K562 (cell line): ENCODE measurements at regions not wholly inside any gene's neighbourhood (a gene's known extent, or its start where the extent isn't known, plus 50 kb on each side); places are given as distances from the start of the nearest gene placed in this dataset.

Experiments
- ATAC-seq: fragments of 200-7000 bp; cut with Tn5 transposase; 3 replicates; pipeline ENCODE4 v1.9.1; 2020; ENCODE audit warnings: moderate library complexity
- BruUV-seq: library from RNA; stranded (reverse); fragments of 400-500 nt; replicated peaks from 2 replicates; lab custom pipeline; 2021; lab: Mats Ljungman, UMichigan
- CTCF ChIA-PET: fragments of 300-600 bp; formaldehyde crosslinking; extraction: SDS; loops from one replicate; lab custom pipeline; 2021; ENCODE audit warnings: low intra/inter-chr PET ratio; lab: Yijun Ruan, JAX
- POLR2A ChIA-PET: fragments of 300-600, 350-650 bp; sonication (Branson Sonifier 250); formaldehyde crosslinking; extraction: SDS; loops from one replicate; lab custom pipeline; 2021; ENCODE audit warnings: antibody characterized with exemption, inconsistent platforms; lab: Yijun Ruan, JAX
- DNase-seq, 4 experiments: peaks; one replicate each; pipeline versions ENCODE4 v3.0.0 to v3.0.0-alpha.2; 2011 to 2018; ENCODE audit warnings: low spot score in 3 of 4, mixed read lengths in 3 of 4; ENCODE audit errors: extremely low read depth in 1 of 4
- FAIRE-seq: peaks from 2 replicates; lab custom pipeline; 2011; peaks lifted over from hg19 to GRCh38; lab: Jason Lieb, UNC
- H2AFZ ChIP-seq: 2 replicates; pipeline ENCODE4 v1.6.0; 2011; ENCODE audit warnings: low read depth, low read length, control low read depth, inconsistent platforms
- H3K27ac ChIP-seq: fragments of 200-600 bp; 3 replicates; pipeline ENCODE4 v1.8.0; 2011; ENCODE audit warnings: low read depth, mild to moderate bottlenecking, control low read depth, inconsistent platforms, low read length, moderate library complexity, mixed read lengths; ENCODE audit errors: extremely low read depth
- H3K27me3 ChIP-seq, 2 experiments: fragments of 300-600 bp in 1 of 2; 2 replicates in 1 of 2; 3 replicates in 1 of 2; pipeline versions ENCODE4 v1.6.0 to v1.8.0; 2011; ENCODE audit warnings: inconsistent platforms in 2 of 2, low read length in 2 of 2, mild to moderate bottlenecking in 1 of 2, mixed read lengths in 1 of 2, moderate library complexity in 1 of 2; ENCODE audit not compliant: control insufficient read depth in 2 of 2, insufficient read depth in 2 of 2
- H3K36me3 ChIP-seq: fragments of 300-600 bp; 3 replicates; pipeline ENCODE4 v1.8.0; 2011; ENCODE audit warnings: mild to moderate bottlenecking, low read length, inconsistent platforms; ENCODE audit not compliant: control insufficient read depth, insufficient read depth
- H3K4me1 ChIP-seq, 2 experiments: fragments of 200-600 bp in 1 of 2; replicated peaks in 1 of 2; 2 replicates in 1 of 2; 3 replicates in 1 of 2; pipeline versions ENCODE4 v1.5.1 to v1.8.0; 2011; ENCODE audit warnings: inconsistent platforms in 2 of 2, low read length in 2 of 2, mild to moderate bottlenecking in 1 of 2, mixed read lengths in 1 of 2, moderate library complexity in 1 of 2; ENCODE audit not compliant: control insufficient read depth in 2 of 2, insufficient read depth in 2 of 2
- H3K4me2 ChIP-seq: 2 replicates; pipeline ENCODE4 v1.6.1; 2011; ENCODE audit warnings: low read length, control low read depth, inconsistent platforms, mixed read lengths; ENCODE audit not compliant: insufficient read depth
- H3K4me3 ChIP-seq: fragments of 200-600 bp; sonication (generic), shearing (Covaris generic); 2 replicates; pipeline ENCODE4 v1.5.1; 2016; ENCODE audit warnings: control low read depth, inconsistent platforms
- H3K79me2 ChIP-seq: fragments of 200-600 bp; 3 replicates; pipeline ENCODE4 v1.8.0; 2011; ENCODE audit warnings: low read length, inconsistent platforms; ENCODE audit not compliant: control insufficient read depth, insufficient read depth
- H3K9ac ChIP-seq, 2 experiments: 2 replicates each; pipeline versions ENCODE4 v1.6.0 to v1.6.1; 2011; ENCODE audit warnings: low read depth in 2 of 2, low read length in 2 of 2, control low read depth in 1 of 2, inconsistent platforms in 1 of 2, mild to moderate bottlenecking in 1 of 2, mixed read lengths in 1 of 2; ENCODE audit not compliant: insufficient read depth in 1 of 2
- H3K9me1 ChIP-seq: one replicate; pipeline ENCODE4 v1.6.0; 2011; ENCODE audit warnings: inconsistent platforms, mild to moderate bottlenecking, low read length, moderate library complexity; ENCODE audit not compliant: control insufficient read depth, insufficient read depth
- H3K9me3 ChIP-seq: replicated peaks from 2 replicates; pipeline ENCODE4 v1.5.1; 2011; ENCODE audit warnings: low read depth, low read length, inconsistent platforms; ENCODE audit not compliant: control insufficient read depth, insufficient read depth
- H4K20me1 ChIP-seq: replicated peaks from 2 replicates; pipeline ENCODE4 v1.6.1; 2011; ENCODE audit warnings: low read length, inconsistent platforms, mixed read lengths; ENCODE audit not compliant: control insufficient read depth, insufficient read depth
- BCL6 ChIP-seq: fragments of 250-450 bp; sonication (Bioruptor Pico); IDR thresholded peaks from 2 replicates; pipeline ENCODE4 v1.4.0; 2020
- BRD4 ChIP-seq: fragments of 200-600 bp; sonication (generic); IDR thresholded peaks from 2 replicates; pipeline ENCODE4 v1.6.1; 2017; ENCODE audit warnings: inconsistent platforms
- CBX5 ChIP-seq: IDR thresholded peaks from 2 replicates; pipeline ENCODE4 v1.6.1; 2014; ENCODE audit warnings: low read depth, borderline replicate concordance
- ELF4 ChIP-seq: fragments of 450-650 bp; formaldehyde crosslinking; IDR thresholded peaks from 2 replicates; pipeline ENCODE4 v1.4.0; 2022; ENCODE audit warnings: missing genetic modification characterization
- ESRRB ChIP-seq: fragments of 250-450 bp; sonication (Bioruptor Pico); IDR thresholded peaks from 2 replicates; pipeline ENCODE4 v1.5.0; 2020; ENCODE audit warnings: mild to moderate bottlenecking, moderate library complexity, borderline replicate concordance
- HNRNPH1 ChIP-seq: fragments of 200-400 bp; formaldehyde crosslinking; optimal IDR thresholded peaks from 2 replicates; pipeline ENCODE3; 2017; ENCODE audit warnings: low read depth, mild to moderate bottlenecking, low read length, moderate library complexity
- JUND ChIP-seq, 2 experiments: IDR thresholded peaks; 2 replicates in 1 of 2; 3 replicates in 1 of 2; pipeline ENCODE4 v1.6.1; 2011; ENCODE audit warnings: borderline replicate concordance in 2 of 2, low read depth in 2 of 2, low read length in 2 of 2, improper control_type of control experiment in 1 of 2, missing biosample characterization in 1 of 2, missing genetic modification characterization in 1 of 2, missing genetic modification reagents in 1 of 2
- MED1 ChIP-seq: sonication (generic); formaldehyde crosslinking; IDR thresholded peaks from 2 replicates; pipeline ENCODE4 v1.8.1; 2023; ENCODE audit warnings: missing genetic modification reagents, borderline replicate concordance
- PHTF2 ChIP-seq: fragments of 250-450 bp; sonication (Bioruptor Pico); IDR thresholded peaks from 2 replicates; pipeline ENCODE4 v1.5.0; 2021; ENCODE audit warnings: mild to moderate bottlenecking
- RFX7 ChIP-seq: fragments of 250-450 bp; sonication (Bioruptor Pico); IDR thresholded peaks from 2 replicates; pipeline ENCODE4 v1.5.1; 2021; ENCODE audit warnings: mild to moderate bottlenecking
- SMARCA4 ChIP-seq: fragments of 450-650 bp; IDR thresholded peaks from 2 replicates; pipeline ENCODE4 v1.6.1; 2016
- TCF7L2 ChIP-seq: fragments of 150-350 bp; IDR thresholded peaks from 2 replicates; pipeline ENCODE4 v1.6.1; 2016; ENCODE audit warnings: low read depth, mild to moderate bottlenecking, low read length, moderate library complexity
- ZBTB8A ChIP-seq: fragments of 450-650 bp; IDR thresholded peaks from 2 replicates; pipeline ENCODE4 v1.6.1; 2018; ENCODE audit warnings: mild to moderate bottlenecking, moderate library complexity; ENCODE audit not compliant: partially characterized antibody
- ZKSCAN1 ChIP-seq: fragments of 150-350 bp; IDR thresholded peaks from 2 replicates; pipeline ENCODE4 v1.6.1; 2016; ENCODE audit warnings: low read depth, low read length
- ZNF12 ChIP-seq: sonication (generic); formaldehyde crosslinking; IDR thresholded peaks from 2 replicates; pipeline ENCODE4 v1.4.0; 2020; ENCODE audit warnings: mild to moderate bottlenecking, missing genetic modification reagents
- ZNF507 ChIP-seq: conservative IDR thresholded peaks from 2 replicates; pipeline ENCODE4 v1.6.1; 2017; ENCODE audit warnings: missing genetic modification characterization, missing compliant biosample characterization
- ZNF644 ChIP-seq: fragments of 200-800 bp; sonication (Bioruptor generic); IDR thresholded peaks from 2 replicates; pipeline ENCODE4 v1.6.1; 2016; ENCODE audit warnings: low read depth, missing genetic modification characterization, missing compliant biosample characterization
- WGBS: fragments of 100-300 bp; shearing (Covaris generic); methylation state at CpG from one replicate; pipeline ENCODE4 v1.1.6; 2016; ENCODE audit warnings: low coverage, mixed read lengths; ENCODE audit not compliant: insufficient coverage; ENCODE audit errors: missing lambda C conversion rate; 5-methylcytosine and 5-hydroxymethylcytosine counted together
- in situ Hi-C: fragments of 300-500 bp; cut with MboI; formaldehyde crosslinking; loops from 4 replicates; pipeline ENCODE4 v1.15.0; 2018; ENCODE audit warnings: inconsistent platforms, mixed read lengths
- intact Hi-C: fragments of 100-400 bp; cut with micrococcal nuclease; formaldehyde crosslinking; loops from 2 replicates; pipeline ENCODE4 v1.14.2; 2022
- TF ChIP-seq, protein P1 (sequence below): fragments of 450-650 bp; IDR thresholded peaks from 2 replicates; pipeline ENCODE4 v1.6.1; 2017; ENCODE audit warnings: antibody characterized with exemption
- TF ChIP-seq, protein P2 (sequence below): fragments of 250-450 bp; sonication (Bioruptor Pico); IDR thresholded peaks from 2 replicates; pipeline ENCODE4 v1.8.0; 2021; ENCODE audit warnings: mild to moderate bottlenecking, moderate library complexity
- TF ChIP-seq, protein P3 (sequence below): fragments of 450-650 bp; formaldehyde crosslinking; IDR thresholded peaks from 2 replicates; pipeline ENCODE4 v1.4.0; 2022; ENCODE audit warnings: missing genetic modification characterization

DNA sequence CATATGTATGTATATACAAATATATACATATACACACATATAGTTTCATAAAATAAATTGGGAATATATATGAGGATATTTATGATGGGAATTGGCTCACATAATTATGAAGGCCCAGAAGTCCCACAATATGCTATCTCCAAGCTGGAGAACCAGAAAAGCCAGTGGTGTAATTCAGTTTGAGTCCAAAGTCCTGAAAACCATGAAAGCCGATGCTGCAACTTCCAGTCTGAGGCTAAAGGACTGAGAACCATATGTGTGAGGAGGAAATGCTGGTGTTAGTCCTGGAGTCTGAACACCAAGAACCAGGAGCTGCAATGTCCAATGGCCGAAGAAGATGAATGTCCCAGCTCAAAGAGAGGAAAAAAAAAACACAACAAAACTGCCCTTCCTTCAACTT, 65.5 kb upstream of the PRKD1 start (continued):
- TF ChIP-seq PHTF2 (CRISPR knock-in tag) (no peak), ZKSCAN1 (no peak), ZBTB8A (no peak), BRD4 (no peak), SMARCA4 (no peak), MED1 (no peak), TCF7L2 (no peak)
- TF ChIP-seq, protein P1, sequence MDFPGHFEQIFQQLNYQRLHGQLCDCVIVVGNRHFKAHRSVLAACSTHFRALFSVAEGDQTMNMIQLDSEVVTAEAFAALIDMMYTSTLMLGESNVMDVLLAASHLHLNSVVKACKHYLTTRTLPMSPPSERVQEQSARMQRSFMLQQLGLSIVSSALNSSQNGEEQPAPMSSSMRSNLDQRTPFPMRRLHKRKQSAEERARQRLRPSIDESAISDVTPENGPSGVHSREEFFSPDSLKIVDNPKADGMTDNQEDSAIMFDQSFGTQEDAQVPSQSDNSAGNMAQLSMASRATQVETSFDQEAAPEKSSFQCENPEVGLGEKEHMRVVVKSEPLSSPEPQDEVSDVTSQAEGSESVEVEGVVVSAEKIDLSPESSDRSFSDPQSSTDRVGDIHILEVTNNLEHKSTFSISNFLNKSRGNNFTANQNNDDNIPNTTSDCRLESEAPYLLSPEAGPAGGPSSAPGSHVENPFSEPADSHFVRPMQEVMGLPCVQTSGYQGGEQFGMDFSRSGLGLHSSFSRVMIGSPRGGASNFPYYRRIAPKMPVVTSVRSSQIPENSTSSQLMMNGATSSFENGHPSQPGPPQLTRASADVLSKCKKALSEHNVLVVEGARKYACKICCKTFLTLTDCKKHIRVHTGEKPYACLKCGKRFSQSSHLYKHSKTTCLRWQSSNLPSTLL, result no peak
- TF ChIP-seq, all 486 proteins: peak for 0

DNA sequence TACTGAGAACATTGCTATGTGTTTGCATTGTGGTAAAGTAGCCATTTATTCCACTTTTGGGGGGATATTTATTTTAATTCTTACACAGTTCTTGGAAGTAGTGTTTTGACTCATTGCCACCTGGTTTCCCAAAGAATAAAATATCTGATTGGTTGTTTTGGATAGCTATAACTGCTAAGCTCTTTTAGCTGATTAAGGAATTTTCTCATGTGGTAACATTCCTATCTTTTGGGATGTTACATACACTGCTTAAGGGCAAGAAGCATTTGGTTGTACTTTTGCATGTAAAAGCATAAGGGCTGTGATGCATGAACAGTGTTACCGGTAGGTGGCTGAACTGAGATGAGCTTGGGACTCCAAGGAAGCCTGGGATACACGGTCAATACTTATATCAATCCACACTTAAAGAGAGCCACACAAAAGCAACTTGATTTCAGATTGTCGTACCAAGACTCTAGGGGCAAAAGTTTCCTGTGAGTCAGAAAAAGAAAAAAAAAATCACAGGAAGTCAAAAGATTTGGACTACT, 71.4 kb upstream of the PRKD1 start:
- CTCF ChIA-PET, result no interaction called here
- no peaks in the 10 kb centered on the region for H3K9me3 ChIP-seq
- POLR2A ChIA-PET, result no interaction called here
- no peaks in the 10 kb centered on the region for H3K4me1 ChIP-seq
- no peaks in the 10 kb centered on the region for H3K9me1 ChIP-seq
- H2AFZ ChIP-seq, result no peak overlapping the region
- H3K4me3 ChIP-seq, result no peak overlapping the region
- H3K36me3 ChIP-seq, result no peaks in the 10 kb centered on the region
- no peak overlapping the region for H3K27ac ChIP-seq
- FAIRE-seq (no peak), ATAC-seq (no peak), DNase-seq (no peak)
- H4K20me1 ChIP-seq, result no peaks in the 10 kb centered on the region
- intact Hi-C loops, result no loop called here
- H3K4me2 ChIP-seq, result no peak overlapping the region
- in situ Hi-C loops, result no loop called here
- 0% methylated on average over 3 of the region's 3 CpGs for WGBS
- no peaks in the 10 kb centered on the region for H3K79me2 ChIP-seq
- H3K9ac ChIP-seq, result no peak overlapping the region
- no TSS peak for BruUV-seq
- H3K27me3 ChIP-seq, result no peaks in the 10 kb centered on the region
- no peak for TF ChIP-seq ELF4 (CRISPR knock-in tag)
- no peak for TF ChIP-seq RFX7 (CRISPR knock-in tag)
- no peak for TF ChIP-seq JUND (IDR thresholded peaks at IDR 0.05; ENCODE audit: borderline replicate concordance, low read depth, low read length)
- no peak for TF ChIP-seq JUND (tag; IDR thresholded peaks at IDR 0.05; ENCODE audit: borderline replicate concordance, low read depth, low read length)
- no peak for TF ChIP-seq ZNF12 (CRISPR knock-in tag)
- TF ChIP-seq, protein P2, sequence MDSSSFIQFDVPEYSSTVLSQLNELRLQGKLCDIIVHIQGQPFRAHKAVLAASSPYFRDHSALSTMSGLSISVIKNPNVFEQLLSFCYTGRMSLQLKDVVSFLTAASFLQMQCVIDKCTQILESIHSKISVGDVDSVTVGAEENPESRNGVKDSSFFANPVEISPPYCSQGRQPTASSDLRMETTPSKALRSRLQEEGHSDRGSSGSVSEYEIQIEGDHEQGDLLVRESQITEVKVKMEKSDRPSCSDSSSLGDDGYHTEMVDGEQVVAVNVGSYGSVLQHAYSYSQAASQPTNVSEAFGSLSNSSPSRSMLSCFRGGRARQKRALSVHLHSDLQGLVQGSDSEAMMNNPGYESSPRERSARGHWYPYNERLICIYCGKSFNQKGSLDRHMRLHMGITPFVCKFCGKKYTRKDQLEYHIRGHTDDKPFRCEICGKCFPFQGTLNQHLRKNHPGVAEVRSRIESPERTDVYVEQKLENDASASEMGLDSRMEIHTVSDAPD (CRISPR knock-in tag), result no peak
- no peak for TF ChIP-seq ZNF644 (tag)
- TF ChIP-seq ZNF507, result no peak
- TF ChIP-seq ESRRB (CRISPR knock-in tag), result no peak
- no peak for TF ChIP-seq CBX5
- no peak for TF ChIP-seq BCL6 (CRISPR knock-in tag)
- no peak for TF ChIP-seq HNRNPH1
- TF ChIP-seq, protein P3, sequence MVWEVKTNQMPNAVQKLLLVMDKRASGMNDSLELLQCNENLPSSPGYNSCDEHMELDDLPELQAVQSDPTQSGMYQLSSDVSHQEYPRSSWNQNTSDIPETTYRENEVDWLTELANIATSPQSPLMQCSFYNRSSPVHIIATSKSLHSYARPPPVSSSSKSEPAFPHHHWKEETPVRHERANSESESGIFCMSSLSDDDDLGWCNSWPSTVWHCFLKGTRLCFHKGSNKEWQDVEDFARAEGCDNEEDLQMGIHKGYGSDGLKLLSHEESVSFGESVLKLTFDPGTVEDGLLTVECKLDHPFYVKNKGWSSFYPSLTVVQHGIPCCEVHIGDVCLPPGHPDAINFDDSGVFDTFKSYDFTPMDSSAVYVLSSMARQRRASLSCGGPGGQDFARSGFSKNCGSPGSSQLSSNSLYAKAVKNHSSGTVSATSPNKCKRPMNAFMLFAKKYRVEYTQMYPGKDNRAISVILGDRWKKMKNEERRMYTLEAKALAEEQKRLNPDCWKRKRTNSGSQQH (CRISPR knock-in tag), result no peak
